ENCODE measurements at regions not wholly inside any gene's neighbourhood (a gene's known extent, or its start where the extent isn't known, plus 50 kb on each side); places are given as distances from the start of the nearest gene placed in this dataset.

GRCh38 chr18:10368456-10369453, 85.7 kb upstream of the APCDD1 start:
- DNase-seq = no peak

- DNase-seq = no peak
These were observed 83.7 kb upstream of the APCDD1 start for GRCh38 chr18:10370716-10371115.

GRCh38 chr18:10371165-10371564, 83.3 kb upstream of the APCDD1 start:
- no peak for DNase-seq

GRCh38 chr18:10374195-10374594, 80.2 kb upstream of the APCDD1 start:
- DNase-seq = no peak

GRCh38 chr18:10374636-10375293, 79.7 kb upstream of the APCDD1 start:
- DNase-seq = no peak

GRCh38 chr18:10376731-10377130, 77.7 kb upstream of the APCDD1 start:
- no peak for DNase-seq

- DNase-seq = no peak
These were observed 76.5 kb upstream of the APCDD1 start for GRCh38 chr18:10377956-10378355.

- DNase-seq = no peak
These were observed 75.6 kb upstream of the APCDD1 start for GRCh38 chr18:10378688-10379420.

- DNase-seq = no peak
These were observed 74.9 kb upstream of the APCDD1 start for GRCh38 chr18:10379522-10379921.

GRCh38 chr18:10381516-10381915, 72.9 kb upstream of the APCDD1 start:
- DNase-seq = no peak

GRCh38 chr18:10381951-10382350, 72.5 kb upstream of the APCDD1 start:
- DNase-seq = no peak

- no peak for DNase-seq
These were observed 68.4 kb upstream of the APCDD1 start for GRCh38 chr18:10386049-10386448.

- no peak for DNase-seq
These were observed 67.5 kb upstream of the APCDD1 start for GRCh38 chr18:10386956-10387355.

GRCh38 chr18:10387399-10387798, 67.0 kb upstream of the APCDD1 start:
- DNase-seq = no peak

GRCh38 chr18:10388373-10388772, 66.1 kb upstream of the APCDD1 start:
- no peak for DNase-seq

GRCh38 chr18:10391506-10391905, 62.9 kb upstream of the APCDD1 start:
- no peak for DNase-seq

- DNase-seq = no peak
These were observed 57.4 kb upstream of the APCDD1 start for GRCh38 chr18:10397004-10397403.

- DNase-seq = no peak
These were observed 55.9 kb upstream of the APCDD1 start for GRCh38 chr18:10398571-10398970.

GRCh38 chr18:10399465-10399864, 55.0 kb upstream of the APCDD1 start:
- no peak for DNase-seq

- peak; percentile 70 for DNase-seq
These were observed 53.7 kb upstream of the APCDD1 start for GRCh38 chr18:10400534-10401307.

- peak; percentile 34 for DNase-seq
These were observed 52.9 kb upstream of the APCDD1 start for GRCh38 chr18:10401521-10401920.

GRCh38 chr18:10401930-10402329, 52.5 kb upstream of the APCDD1 start:
- DNase-seq = no peak

Measured in CD4-positive, alpha-beta T cell treated with Interleukin-15 for 1 hour (primary cell).